SIG-M5 (cell line): ENCODE measurements at regions not wholly inside any gene's neighbourhood (a gene's known extent, or its start where the extent isn't known, plus 50 kb on each side); places are given as distances from the start of the nearest gene placed in this dataset.

ENCODE experiments used
- DNase-seq: peaks from one replicate; lab custom pipeline; 2025; lab: John Stamatoyannopoulos, UW

GRCh38 chr6:105907991-105908390 is 178.1 kb upstream of the PRDM1 start:
- no peak for DNase-seq

- no peak for DNase-seq
Measured at GRCh38 chr6:105907301-105907700, 178.8 kb upstream of the PRDM1 start.

GRCh38 chr6:105902401-105903031 is 183.6 kb upstream of the PRDM1 start:
- no peak for DNase-seq

GRCh38 chr6:105901583-105901982 is 184.6 kb upstream of the PRDM1 start:
- no peak for DNase-seq

GRCh38 chr6:105900125-105900937 is 185.8 kb upstream of the PRDM1 start:
- no peak for DNase-seq

GRCh38 chr6:105898286-105898685 is 187.8 kb upstream of the PRDM1 start:
- no peak for DNase-seq

GRCh38 chr6:105897131-105897530 is 189.0 kb upstream of the PRDM1 start:
- no peak for DNase-seq

GRCh38 chr6:105896821-105897095 is 189.4 kb upstream of the PRDM1 start:
- DNase-seq, result no peak

- DNase-seq, result no peak
Measured at GRCh38 chr6:105896052-105896820, 189.9 kb upstream of the PRDM1 start.

- no peak for DNase-seq
Measured at GRCh38 chr6:105894556-105894955, 191.6 kb upstream of the PRDM1 start.

- DNase-seq, result no peak
Measured at GRCh38 chr6:105893741-105894140, 192.4 kb upstream of the PRDM1 start.

GRCh38 chr6:105892577-105893262 is 193.4 kb upstream of the PRDM1 start:
- DNase-seq, result peak; percentile 28

- DNase-seq, result no peak
Measured at GRCh38 chr6:105890521-105891244, 195.5 kb upstream of the PRDM1 start.

GRCh38 chr6:105889902-105890301 is 196.2 kb upstream of the PRDM1 start:
- DNase-seq, result no peak

- DNase-seq, result no peak
Measured at GRCh38 chr6:105886814-105887544, 199.2 kb upstream of the PRDM1 start.

GRCh38 chr6:105886066-105886813 is 199.9 kb upstream of the PRDM1 start:
- DNase-seq, result no peak

- DNase-seq, result no peak
Measured at GRCh38 chr6:105884426-105884825, 201.7 kb upstream of the PRDM1 start.

- DNase-seq, result no peak
Measured at GRCh38 chr6:105884011-105884410, 202.1 kb upstream of the PRDM1 start.

- DNase-seq, result no peak
Measured at GRCh38 chr6:105882828-105883227, 203.3 kb upstream of the PRDM1 start.

- DNase-seq, result no peak
Measured at GRCh38 chr6:105882121-105882803, 203.9 kb upstream of the PRDM1 start.
